Activated CD4-positive, alpha-beta T cell treated with anti-CD3 and anti-CD28 coated beads, Interleukin-2, amount 50 U/mL, for 16 hours (primary cell): ENCODE measurements at regions not wholly inside any gene's neighbourhood (a gene's known extent, or its start where the extent isn't known, plus 50 kb on each side); places are given as distances from the start of the nearest gene placed in this dataset.
A peak's percentile ranks its signal among the peaks of the same experiment; 100 is the strongest.
"Not testable (repeated sequence)": the region's sequence is repeated elsewhere in the genome, so short reads cannot be mapped to it uniquely, and the experiment has no call there.

ENCODE experiments used
- DNase-seq: peaks from one replicate; pipeline ENCODE4 v3.0.0-alpha.2; 2020

GRCh38 chr17:64800987-64801386 is 118.3 kb downstream of the LRRC37A3 start:
- not testable (repeated sequence) for DNase-seq

GRCh38 chr17:64800361-64800895 is 118.8 kb downstream of the LRRC37A3 start:
- not testable (repeated sequence) for DNase-seq

DNA sequence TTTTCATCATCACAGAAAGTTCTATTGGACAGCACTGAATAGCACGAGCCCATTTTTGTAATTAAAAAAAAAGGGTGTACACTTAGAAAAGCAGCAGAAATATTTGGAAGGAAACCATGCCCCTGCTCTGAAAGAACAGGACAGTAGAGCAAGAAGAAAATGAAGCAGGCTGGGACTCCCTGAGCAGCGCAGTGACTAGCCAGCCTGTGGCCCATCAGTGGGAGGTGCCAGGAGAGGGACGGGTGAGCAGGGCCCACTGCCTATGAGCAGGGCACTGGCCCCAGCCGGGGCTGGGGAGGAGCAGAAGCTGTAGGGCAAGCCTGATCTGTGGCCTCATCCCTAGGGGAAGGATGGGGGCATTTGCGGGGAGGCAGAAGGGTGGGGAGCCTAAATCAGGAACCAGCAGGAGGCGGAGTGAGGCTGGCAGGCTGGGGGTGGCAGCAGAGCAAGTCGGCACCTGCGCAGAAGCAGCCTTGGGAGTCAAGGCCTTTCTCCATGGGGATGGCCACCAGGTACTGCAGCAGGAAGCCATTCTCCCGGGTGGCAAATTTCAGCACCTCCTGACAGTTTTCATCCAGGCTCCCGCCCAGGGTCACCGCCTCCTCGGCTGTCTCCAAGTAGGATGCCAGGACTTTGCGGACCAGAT is 119.6 kb downstream of the LRRC37A3 start:
- DNase-seq = not testable (repeated sequence)

DNA sequence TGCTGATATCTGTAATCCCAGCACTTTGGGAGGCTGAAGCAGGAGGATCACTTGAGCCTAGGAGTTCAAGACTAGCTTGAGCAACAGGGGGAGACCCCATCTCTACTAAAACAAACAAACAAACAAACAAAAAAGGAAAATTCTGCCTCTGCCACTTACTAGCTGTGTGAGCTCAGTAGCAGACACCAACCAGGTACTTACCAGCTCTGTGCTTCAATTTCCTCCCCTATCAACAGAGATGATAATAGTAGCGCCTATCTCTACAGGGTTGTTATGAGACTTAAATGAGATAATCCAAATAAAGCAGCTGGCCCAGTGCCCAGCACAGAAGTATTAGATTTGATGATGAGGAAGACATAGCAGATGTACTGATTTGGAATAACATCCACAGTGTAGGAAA is 120.3 kb downstream of the LRRC37A3 start:
- DNase-seq = not testable (repeated sequence)

GRCh38 chr17:64798489-64798790 is 120.8 kb downstream of the LRRC37A3 start:
- not testable (repeated sequence) for DNase-seq

- DNase-seq = not testable (repeated sequence)
These were observed 121.4 kb downstream of the LRRC37A3 start for GRCh38 chr17:64797746-64798488.

- DNase-seq = not testable (repeated sequence)
These were observed 123.9 kb downstream of the LRRC37A3 start for GRCh38 chr17:64795342-64795741.

- not testable (repeated sequence) for DNase-seq
These were observed 124.6 kb downstream of the LRRC37A3 start for GRCh38 chr17:64794548-64795274.

- not testable (repeated sequence) for DNase-seq
These were observed 125.2 kb downstream of the LRRC37A3 start for GRCh38 chr17:64794113-64794512.

GRCh38 chr17:64792793-64793575 is 126.3 kb downstream of the LRRC37A3 start:
- DNase-seq = peak; percentile 66

GRCh38 chr17:64792276-64792675 is 127.0 kb downstream of the LRRC37A3 start:
- DNase-seq = not testable (repeated sequence)

- DNase-seq = not testable (repeated sequence)
These were observed 127.6 kb downstream of the LRRC37A3 start for GRCh38 chr17:64791691-64792090.

DNA sequence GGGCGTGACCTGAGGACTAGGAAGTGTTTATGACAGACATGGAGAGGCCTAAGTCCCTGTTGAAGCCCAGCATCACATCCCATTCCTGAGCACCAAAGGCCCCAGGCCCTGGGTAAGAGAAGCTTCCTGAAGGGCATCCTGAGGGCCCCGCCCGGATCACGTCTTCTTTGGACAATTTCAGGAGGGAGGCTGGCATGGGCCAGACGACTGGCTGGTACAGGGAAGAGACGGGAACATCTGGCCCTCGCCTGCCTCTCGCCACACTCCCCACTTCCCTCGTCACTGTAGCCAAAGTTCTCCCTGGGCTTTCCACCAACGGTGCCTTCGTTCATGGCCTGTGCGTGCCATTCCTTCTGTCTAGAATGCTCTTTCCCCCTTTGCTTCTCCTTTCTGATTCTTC is 128.1 kb downstream of the LRRC37A3 start:
- not testable (repeated sequence) for DNase-seq

DNA sequence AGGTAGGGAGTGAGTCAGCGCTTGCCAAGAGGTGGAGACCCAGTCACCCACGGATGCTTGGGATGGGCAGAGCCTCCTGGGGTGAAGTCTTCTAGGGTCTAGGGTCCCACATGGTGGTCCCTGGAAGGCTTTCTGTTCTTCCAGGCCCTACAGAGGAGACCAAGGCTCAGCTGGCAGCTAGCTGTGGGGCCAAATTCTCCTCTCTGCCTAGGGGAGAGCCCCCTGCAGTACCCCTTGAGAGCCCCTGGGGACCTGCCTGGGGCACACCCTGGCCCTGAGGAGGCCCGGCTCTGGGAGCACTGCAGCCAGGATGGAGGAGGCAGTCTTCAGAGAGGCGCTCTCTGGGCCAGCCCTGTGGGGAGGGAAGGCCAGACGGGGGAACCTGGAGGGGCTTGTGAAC is 128.6 kb upstream of the SMURF2 start:
- not testable (repeated sequence) for DNase-seq

DNA sequence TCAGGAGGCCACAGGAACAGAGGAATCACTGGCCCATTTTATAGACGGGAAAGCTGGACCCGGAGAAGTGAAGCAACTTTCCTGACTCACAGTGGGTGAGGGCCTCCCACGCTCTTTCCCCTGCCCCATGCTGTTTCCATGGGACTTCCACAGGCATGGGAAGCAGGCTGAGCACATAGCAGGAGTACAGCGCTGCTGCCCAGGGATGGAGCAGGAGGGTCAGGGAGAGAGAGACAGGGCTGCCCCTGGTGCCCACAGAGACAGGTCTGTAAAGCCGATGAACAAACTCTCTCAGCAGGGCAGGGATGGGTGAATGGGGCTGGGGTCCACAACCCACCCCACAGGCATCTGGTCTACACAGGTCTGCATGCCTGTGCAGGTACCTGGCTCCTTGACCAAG is 128.1 kb upstream of the SMURF2 start:
- not testable (repeated sequence) for DNase-seq

- not testable (repeated sequence) for DNase-seq
These were observed 126.9 kb upstream of the SMURF2 start for GRCh38 chr17:64789061-64789445.

DNA sequence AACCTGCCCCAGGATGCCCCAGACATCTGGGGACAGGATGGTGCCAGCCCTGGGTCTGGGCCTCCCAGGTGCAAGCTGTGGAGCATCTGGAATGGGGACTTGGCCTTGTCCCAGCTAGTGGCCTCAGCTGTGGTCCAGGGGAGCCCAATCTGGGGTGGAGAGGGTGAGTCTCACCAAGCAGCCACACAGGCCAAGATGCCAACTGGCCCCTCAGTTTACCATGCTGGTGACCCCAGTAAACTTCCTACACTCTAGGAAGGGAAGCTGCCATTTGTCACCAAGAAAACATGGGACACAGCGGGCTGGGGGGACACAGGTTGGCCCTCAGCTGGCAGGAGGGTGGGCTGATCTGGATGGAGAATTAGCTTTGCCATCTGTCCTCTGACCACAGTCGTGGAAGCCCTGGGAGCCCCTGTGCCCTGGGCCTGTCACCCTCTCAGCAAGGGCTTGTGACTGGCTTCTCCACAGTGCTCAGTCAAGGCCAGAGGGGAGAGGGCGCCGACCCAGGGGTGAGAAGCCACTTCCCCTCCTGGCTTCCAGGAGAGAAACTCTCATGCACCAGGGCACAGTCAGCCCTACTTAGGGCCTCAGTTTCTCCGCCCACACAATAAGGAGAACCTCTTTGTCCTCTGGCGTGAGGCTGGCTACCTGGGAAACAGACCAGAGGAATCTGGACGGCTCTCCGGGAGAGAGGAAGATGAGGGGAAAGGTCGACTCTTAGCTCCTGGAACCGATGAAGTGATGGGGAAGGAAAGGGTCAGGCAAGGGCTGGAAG is 126.4 kb upstream of the SMURF2 start:
- no peak for DNase-seq

DNA sequence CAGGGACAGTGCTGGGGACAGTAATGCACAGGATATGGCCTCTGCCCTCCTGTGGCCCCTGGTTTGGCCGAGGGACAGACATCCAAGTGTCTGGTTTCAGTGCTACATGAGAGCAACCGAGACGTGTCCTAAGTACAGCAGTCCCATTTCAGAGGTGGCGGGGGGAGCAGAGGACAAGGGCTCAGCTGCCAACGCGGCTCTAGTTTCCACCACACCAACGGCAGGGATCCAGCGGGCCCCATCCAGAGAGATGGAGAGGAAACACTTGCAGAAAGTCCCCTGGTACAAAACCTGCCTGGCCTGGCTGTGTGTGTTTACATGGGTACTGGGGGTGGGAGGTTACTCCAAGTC is 125.8 kb upstream of the SMURF2 start:
- no peak for DNase-seq

DNA sequence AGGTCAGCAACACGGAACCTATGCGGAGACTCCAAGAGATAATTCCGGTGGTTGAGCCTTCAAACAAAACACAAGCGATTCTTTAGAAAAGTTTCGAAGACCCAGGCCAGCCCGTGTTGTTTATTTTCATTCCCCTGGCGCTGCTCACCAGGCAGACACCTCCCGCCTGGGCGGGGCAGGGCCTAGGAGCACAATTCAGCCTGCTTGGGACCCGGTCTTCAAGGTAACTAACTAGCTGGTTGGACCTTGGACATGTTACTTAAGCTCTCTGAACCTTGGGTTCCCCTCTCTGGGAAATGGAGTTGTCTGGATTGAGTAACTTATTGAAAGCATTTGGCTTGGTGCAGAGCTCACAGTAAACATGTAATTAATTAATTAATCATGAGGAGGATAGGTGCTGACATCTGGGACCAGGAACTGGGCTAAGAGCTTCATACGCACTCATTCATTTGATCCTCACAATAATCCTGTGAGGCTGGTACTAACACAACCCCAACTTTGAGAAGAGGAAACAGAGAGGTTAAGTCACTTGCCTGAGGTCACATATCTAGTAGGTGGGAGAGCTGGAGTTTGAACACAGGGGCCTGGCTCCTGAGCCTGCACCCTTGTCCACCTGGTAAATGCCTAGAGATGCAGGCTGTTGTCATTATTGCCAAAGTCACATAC is 125.3 kb upstream of the SMURF2 start:
- no peak for DNase-seq

DNA sequence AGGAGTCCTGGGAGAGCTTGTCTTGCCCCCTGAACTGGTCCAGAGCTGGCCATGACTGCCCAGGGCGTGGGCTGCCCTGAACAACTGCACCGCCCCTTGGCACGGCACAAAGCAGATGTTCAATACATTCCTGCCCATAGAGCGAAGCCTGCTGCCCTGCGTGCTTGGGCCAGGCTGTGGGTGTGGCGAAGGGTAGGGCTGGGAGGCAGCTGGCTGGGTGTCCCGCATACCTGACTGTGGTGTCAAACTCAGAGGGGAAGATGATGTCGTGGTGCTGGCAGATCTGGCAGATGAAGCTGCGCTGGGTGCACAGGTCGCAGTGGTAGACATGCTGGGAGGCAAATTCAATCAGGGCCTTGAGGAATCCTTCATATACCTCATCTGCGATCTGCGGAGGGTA is 124.2 kb upstream of the SMURF2 start:
- DNase-seq = no peak

- DNase-seq = no peak
These were observed 122.9 kb upstream of the SMURF2 start for GRCh38 chr17:64785011-64785421.
